Neural cell (in vitro differentiated cells): ENCODE measurements at regions not wholly inside any gene's neighbourhood (a gene's known extent, or its start where the extent isn't known, plus 50 kb on each side); places are given as distances from the start of the nearest gene placed in this dataset.

Source experiments
- H2AFZ ChIP-seq: fragments of 200-600, 300-800 bp; sonication (generic), shearing (Covaris generic); 2 replicates; pipeline ENCODE4 v1.6.0; 2014; ENCODE audit warnings: low read depth, mild to moderate bottlenecking, antibody characterized with exemption, low read length, moderate library complexity
- H3F3A ChIP-seq: fragments of 200-600 bp; shearing (Covaris generic); 2 replicates; pipeline ENCODE4 v1.6.1; 2016; ENCODE audit warnings: mild to moderate bottlenecking, moderate library complexity, mixed read lengths, antibody characterized with exemption, low read length; ENCODE audit not compliant: insufficient read depth, poor library complexity, severe bottlenecking
- H3K27ac ChIP-seq: fragments of 200-600, 300-800 bp; sonication (generic), shearing (Covaris generic); 2 replicates; pipeline ENCODE4 v1.5.1; 2014; ENCODE audit warnings: mild to moderate bottlenecking, low read length, moderate library complexity
- H3K27me3 ChIP-seq: fragments of 300-800, 200-600 bp; sonication (generic), shearing (Covaris generic); 2 replicates; pipeline ENCODE4 v1.6.0; 2014; ENCODE audit warnings: mild to moderate bottlenecking, low read depth, low read length, moderate library complexity; ENCODE audit not compliant: insufficient read depth
- H3K36me3 ChIP-seq: fragments of 300-800, 200-600 bp; sonication (generic), shearing (Covaris generic); 2 replicates; pipeline ENCODE4 v1.5.1; 2014; ENCODE audit warnings: mild to moderate bottlenecking, antibody characterized with exemption, low read length, moderate library complexity; ENCODE audit not compliant: insufficient read depth
- H3K4me2 ChIP-seq: fragments of 300-800, 200-600 bp; sonication (generic), shearing (Covaris generic); 2 replicates; pipeline ENCODE4 v1.6.0; 2014; ENCODE audit warnings: mild to moderate bottlenecking, low read length
- H3K4me3 ChIP-seq: fragments of 300-800, 200-600 bp; sonication (generic), shearing (Covaris generic); 2 replicates; pipeline ENCODE4 v1.5.1; 2014; ENCODE audit warnings: mild to moderate bottlenecking, low read length, moderate library complexity
- H3K79me2 ChIP-seq: fragments of 200-600 bp; shearing (Covaris generic); replicated peaks from 2 replicates; pipeline ENCODE4 v1.6.0; 2014; ENCODE audit warnings: mild to moderate bottlenecking, low read length, moderate library complexity; ENCODE audit not compliant: insufficient read depth
- H3K9ac ChIP-seq: fragments of 300-800, 200-600 bp; sonication (generic), shearing (Covaris generic); 2 replicates; pipeline ENCODE4 v1.6.1; 2016; ENCODE audit warnings: mild to moderate bottlenecking, low read length, mixed read lengths
- H3K9me2 ChIP-seq: fragments of 200-600 bp; shearing (Covaris generic); 2 replicates; pipeline ENCODE4 v1.6.1; 2016; ENCODE audit warnings: mild to moderate bottlenecking, low read length, mixed read lengths; ENCODE audit not compliant: insufficient read depth
- H3K9me3 ChIP-seq: fragments of 200-600, 300-800 bp; sonication (generic), shearing (Covaris generic); 2 replicates; pipeline ENCODE4 v1.6.1; 2016; ENCODE audit warnings: mild to moderate bottlenecking, mixed run types, low read length, moderate library complexity, mixed read lengths
- H4K20me1 ChIP-seq: fragments of 200-600 bp; shearing (Covaris generic); 2 replicates; pipeline ENCODE4 v1.6.1; 2016; ENCODE audit warnings: mild to moderate bottlenecking, mixed run types; ENCODE audit not compliant: insufficient read depth
- CTCF ChIP-seq: fragments of 450-650 bp; IDR thresholded peaks from 2 replicates; pipeline ENCODE4 v1.5.1; 2014; ENCODE audit warnings: antibody characterized with exemption, mild to moderate bottlenecking, moderate library complexity; ENCODE audit not compliant: poor library complexity, severe bottlenecking
- EP300 ChIP-seq: fragments of 450-650 bp; conservative IDR thresholded peaks from 2 replicates; pipeline ENCODE4 v1.6.1; 2014; ENCODE audit warnings: antibody characterized with exemption, mild to moderate bottlenecking, moderate library complexity; ENCODE audit not compliant: poor library complexity, severe bottlenecking
- EZH2 ChIP-seq: fragments of 200-600, 300-800 bp; shearing (Covaris generic), sonication (generic); IDR thresholded peaks from 2 replicates; pipeline ENCODE4 v1.6.1; 2014; ENCODE audit warnings: antibody characterized with exemption, low read length, borderline replicate concordance, mild to moderate bottlenecking; ENCODE audit not compliant: insufficient read depth, poor library complexity, severe bottlenecking
- MXI1 ChIP-seq: fragments of 450-650 bp; conservative IDR thresholded peaks from 2 replicates; pipeline ENCODE4 v1.6.1; 2014; ENCODE audit warnings: antibody characterized with exemption, mild to moderate bottlenecking; ENCODE audit not compliant: poor library complexity, severe bottlenecking
- POLR2AphosphoS5 ChIP-seq: IDR thresholded peaks from 2 replicates; pipeline ENCODE4 v1.6.1; 2012
- RAD21 ChIP-seq: fragments of 450-650 bp; conservative IDR thresholded peaks from 2 replicates; pipeline ENCODE4 v1.6.1; 2014; ENCODE audit warnings: antibody characterized with exemption, mild to moderate bottlenecking, moderate library complexity
- REST ChIP-seq: IDR thresholded peaks from 2 replicates; pipeline ENCODE4 v1.6.1; 2012; ENCODE audit warnings: borderline replicate concordance
- SMC3 ChIP-seq: fragments of 450-650 bp; conservative IDR thresholded peaks from 2 replicates; pipeline ENCODE4 v1.6.1; 2014; ENCODE audit warnings: antibody characterized with exemption, mild to moderate bottlenecking, moderate library complexity; ENCODE audit not compliant: poor library complexity
- TAF1 ChIP-seq: IDR thresholded peaks from 2 replicates; pipeline ENCODE4 v1.6.1; 2012; ENCODE audit warnings: low read depth

GRCh38 chr11:33615751-33616150 is 84.9 kb downstream of the C11orf91 start:
- H3K36me3 ChIP-seq = no peaks in the 10 kb centered on the region
- H3K4me3 ChIP-seq = no peak overlapping the region
- H3K9me3 ChIP-seq = no peaks in the 10 kb centered on the region
- no peak overlapping the region for H3K27ac ChIP-seq
- H3K9me2 ChIP-seq = no peaks in the 10 kb centered on the region
- H3K4me2 ChIP-seq = no peak overlapping the region
- H3K79me2 ChIP-seq = no peaks in the 10 kb centered on the region
- H3F3A ChIP-seq = no peaks in the 10 kb centered on the region
- no peak overlapping the region for H3K9ac ChIP-seq
- no peaks in the 10 kb centered on the region for H4K20me1 ChIP-seq
- H3K27me3 ChIP-seq = no peaks in the 10 kb centered on the region
- no peak overlapping the region for H2AFZ ChIP-seq
- TF ChIP-seq SMC3 = no peak
- no peak for TF ChIP-seq CTCF
- no peak for TF ChIP-seq TAF1
- no peak for TF ChIP-seq RAD21
- TF ChIP-seq MXI1 = no peak
- TF ChIP-seq EZH2 = no peak
- TF ChIP-seq POLR2AphosphoS5 = no peak
- TF ChIP-seq REST = no peak
- TF ChIP-seq EP300 = no peak

- H3K36me3 ChIP-seq = no peaks in the 10 kb centered on the region
- no peaks in the 10 kb centered on the region for H3K9me3 ChIP-seq
- no peak overlapping the region for H3K9ac ChIP-seq
- no peak overlapping the region for H3K4me2 ChIP-seq
- no peak overlapping the region for H3K4me3 ChIP-seq
- H3F3A ChIP-seq = no peaks in the 10 kb centered on the region
- no peak overlapping the region for H3K27ac ChIP-seq
- no peaks in the 10 kb centered on the region for H4K20me1 ChIP-seq
- no peak overlapping the region for H2AFZ ChIP-seq
- no peaks in the 10 kb centered on the region for H3K27me3 ChIP-seq
- H3K9me2 ChIP-seq = no peaks in the 10 kb centered on the region
- no peaks in the 10 kb centered on the region for H3K79me2 ChIP-seq
- no peak for TF ChIP-seq MXI1
- TF ChIP-seq REST = no peak
- TF ChIP-seq SMC3 = no peak
- TF ChIP-seq CTCF = no peak
Measured at GRCh38 chr11:33613404-33613803, 87.2 kb downstream of the C11orf91 start.
